DMS53 (cell line): ENCODE measurements at regions not wholly inside any gene's neighbourhood (a gene's known extent, or its start where the extent isn't known, plus 50 kb on each side); places are given as distances from the start of the nearest gene placed in this dataset.

Experiments used
- DNase-seq: peaks from one replicate; lab custom pipeline; 2025; lab: John Stamatoyannopoulos, UW

DNA sequence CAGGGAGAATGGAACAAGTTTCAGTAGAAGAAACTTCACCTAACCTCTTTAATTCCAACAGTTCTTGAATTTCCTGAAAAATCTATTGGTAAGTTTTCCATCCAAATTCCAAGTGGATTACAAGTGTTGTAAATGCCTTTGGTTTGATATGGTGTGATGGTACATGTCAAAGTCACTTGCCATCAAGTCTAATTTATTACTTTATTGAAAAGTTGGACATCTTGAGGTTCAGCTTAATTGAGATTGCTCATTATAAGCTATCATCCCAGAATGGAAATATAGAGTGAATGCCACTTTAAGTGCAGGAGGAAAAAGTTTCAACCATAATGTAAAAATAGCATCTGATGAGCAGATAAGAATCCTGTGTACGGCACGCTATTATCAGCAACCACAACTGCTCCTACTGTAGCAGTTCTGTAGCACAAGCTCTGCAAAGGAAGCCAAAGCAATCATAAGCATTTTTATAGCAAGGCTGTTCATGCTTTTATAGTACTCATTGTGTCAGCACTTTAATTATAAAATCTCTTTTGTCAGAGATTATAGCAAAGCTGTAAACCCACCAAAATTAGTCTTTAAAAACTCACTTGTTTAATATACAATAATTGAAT lies 991.8 kb upstream of the PHF14 start:
- DNase-seq: no peak

DNA sequence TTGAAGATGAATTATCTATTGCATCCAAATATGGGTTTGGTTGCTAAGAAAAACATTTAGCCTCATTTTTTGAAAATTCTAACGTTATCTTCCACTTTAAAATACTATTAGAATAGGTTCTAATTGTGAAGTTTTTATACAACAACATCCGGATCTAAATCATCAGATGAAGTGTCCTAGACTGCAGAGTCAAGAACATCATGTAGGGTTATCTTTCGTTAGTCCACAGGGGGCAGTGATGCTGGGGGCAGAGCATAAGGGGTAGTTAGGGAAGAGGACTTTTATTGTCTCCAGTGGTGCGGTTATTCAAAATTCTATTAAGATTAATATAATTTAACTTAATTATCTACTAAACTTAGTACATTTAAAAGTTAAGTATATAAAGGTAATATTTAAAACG lies 990.6 kb upstream of the PHF14 start:
- DNase-seq: no peak

GRCh38 chr7:10015687-10016086 lies 958.0 kb upstream of the PHF14 start:
- DNase-seq: no peak

- DNase-seq: peak; percentile 64
These were observed 951.2 kb upstream of the PHF14 start for GRCh38 chr7:10022480-10022879.

GRCh38 chr7:10022957-10023356 lies 950.7 kb upstream of the PHF14 start:
- DNase-seq: peak; percentile 94

GRCh38 chr7:10034843-10035556 lies 938.7 kb upstream of the PHF14 start:
- DNase-seq: peak; percentile 13

DNA sequence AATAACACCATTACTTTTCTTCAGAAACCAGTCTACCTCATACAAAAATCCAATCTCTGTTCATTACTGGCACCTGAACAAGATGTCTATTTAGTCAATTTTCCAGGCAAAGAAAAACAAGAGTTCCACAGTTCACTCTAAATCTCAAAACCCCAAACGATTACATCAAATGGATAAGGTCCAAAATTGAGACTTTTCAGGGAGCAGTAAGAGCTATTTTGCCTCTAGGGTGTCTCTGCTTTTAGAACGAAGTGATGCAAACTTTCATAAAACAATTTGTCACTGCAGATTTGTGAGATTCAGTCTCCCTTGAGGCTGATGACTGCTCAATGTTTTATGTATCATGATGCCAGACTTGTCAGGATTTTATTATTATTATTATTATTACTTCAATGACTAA lies 937.0 kb upstream of the PHF14 start:
- no peak for DNase-seq

GRCh38 chr7:10038351-10038750 lies 935.3 kb upstream of the PHF14 start:
- no peak for DNase-seq

GRCh38 chr7:10040674-10041073 lies 933.0 kb upstream of the PHF14 start:
- no peak for DNase-seq

GRCh38 chr7:10070899-10071298 lies 902.8 kb upstream of the PHF14 start:
- no peak for DNase-seq

- DNase-seq: no peak
These were observed 897.8 kb upstream of the PHF14 start for GRCh38 chr7:10075866-10076265.

GRCh38 chr7:10076660-10077300 lies 896.9 kb upstream of the PHF14 start:
- peak; percentile 7 for DNase-seq

DNA sequence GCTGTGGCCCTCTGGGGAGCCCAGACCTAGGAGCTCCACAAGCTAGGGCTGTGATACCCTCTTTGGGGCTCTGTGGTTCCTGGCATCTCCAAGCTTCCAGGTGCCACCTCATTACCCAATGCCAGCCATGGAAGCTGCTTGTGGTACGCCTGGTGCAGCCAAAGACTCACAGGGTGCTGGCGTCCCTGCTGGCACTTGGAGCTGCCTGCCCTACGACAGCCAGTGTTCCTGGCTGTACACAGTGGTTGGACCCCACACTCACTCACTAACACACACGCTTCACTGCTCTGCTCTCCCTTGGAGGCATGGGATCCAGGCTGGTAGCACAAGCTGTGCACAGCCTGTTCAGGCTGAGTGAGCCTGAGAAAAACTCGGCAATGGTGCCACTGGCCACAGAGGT lies 894.1 kb upstream of the PHF14 start:
- no peak for DNase-seq

GRCh38 chr7:10082896-10083295 lies 890.8 kb upstream of the PHF14 start:
- no peak for DNase-seq

DNA sequence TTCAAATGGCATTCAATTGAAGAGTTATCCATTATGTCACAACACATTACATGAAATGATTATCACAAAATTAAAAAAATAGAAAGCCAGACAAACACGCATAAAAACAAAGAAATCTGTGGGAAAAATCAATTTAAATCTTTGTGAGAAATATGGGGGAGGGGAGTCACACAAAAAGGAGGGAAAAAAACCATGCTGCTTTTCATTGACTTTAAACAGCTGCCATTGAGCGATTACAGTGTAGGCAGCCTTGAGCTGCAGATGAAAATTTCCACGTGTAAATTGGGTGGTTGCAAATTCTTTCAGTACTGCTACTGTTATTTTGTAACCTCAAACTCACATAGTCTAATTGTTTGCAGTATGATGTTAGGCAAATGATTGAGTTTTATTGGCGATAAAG lies 889.9 kb upstream of the PHF14 start:
- no peak for DNase-seq

GRCh38 chr7:10085231-10085630 lies 888.4 kb upstream of the PHF14 start:
- DNase-seq: no peak

GRCh38 chr7:10100572-10100971 lies 873.1 kb upstream of the PHF14 start:
- DNase-seq: no peak

GRCh38 chr7:10101351-10101750 lies 872.3 kb upstream of the PHF14 start:
- DNase-seq: no peak

GRCh38 chr7:10104292-10104691 lies 869.4 kb upstream of the PHF14 start:
- no peak for DNase-seq

- no peak for DNase-seq
These were observed 867.1 kb upstream of the PHF14 start for GRCh38 chr7:10106609-10107008.

DNA sequence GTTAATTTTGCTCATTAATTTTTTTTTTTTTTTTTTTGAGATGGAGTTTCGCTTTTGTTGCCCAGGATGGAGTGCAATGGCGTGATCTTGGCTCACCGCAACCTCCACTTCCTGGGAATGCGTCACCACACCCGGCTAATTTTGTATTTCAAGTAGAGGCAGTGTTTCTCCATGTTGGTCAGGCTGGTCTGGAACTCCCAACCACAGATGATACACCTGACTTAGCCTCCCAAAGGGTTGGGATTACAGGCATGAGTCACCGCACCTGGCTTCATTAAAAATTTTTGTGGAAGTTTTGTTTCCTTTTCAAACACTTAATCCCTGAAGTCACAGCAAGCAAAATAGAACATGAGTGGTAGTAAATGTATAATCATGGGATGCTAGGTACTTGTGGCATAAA lies 857.2 kb upstream of the PHF14 start:
- peak; percentile 24 for DNase-seq

DNA sequence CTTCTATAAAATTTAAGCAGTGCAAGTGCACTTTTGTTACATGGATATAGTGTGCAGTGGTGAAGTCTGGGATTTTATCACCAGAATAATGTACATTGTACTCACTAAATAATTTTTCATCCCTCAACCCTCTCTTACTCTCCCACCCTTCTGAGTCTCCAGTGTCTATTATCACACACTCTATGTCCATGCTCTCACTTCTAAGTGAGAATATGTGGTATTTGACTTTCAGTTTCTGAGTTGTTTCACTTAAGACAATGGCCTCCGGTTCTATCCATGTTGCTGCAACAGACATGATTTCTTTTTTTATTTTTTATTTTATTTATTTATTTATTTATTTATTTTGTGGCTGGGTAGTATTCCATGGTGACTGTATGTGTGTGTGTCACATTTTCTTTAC lies 855.9 kb upstream of the PHF14 start:
- no peak for DNase-seq

DNA sequence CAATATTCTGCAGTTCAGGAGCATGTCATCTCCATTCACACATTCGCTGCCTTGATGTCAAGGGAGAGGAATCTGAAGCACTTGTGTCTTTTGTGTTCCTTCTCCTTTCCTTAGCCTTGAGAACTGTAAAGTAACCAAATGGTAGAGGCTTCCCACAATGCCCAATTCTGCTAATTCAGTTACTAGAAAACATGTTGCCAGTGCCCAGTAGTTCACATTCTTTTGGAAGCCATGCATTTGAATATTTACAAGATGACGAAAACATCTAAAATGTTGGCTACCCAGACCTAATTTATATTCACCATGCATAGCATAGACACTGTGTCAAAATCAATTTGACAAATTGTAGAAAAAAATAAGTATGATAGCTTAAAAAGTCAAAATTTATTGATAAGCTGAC lies 852.7 kb upstream of the PHF14 start:
- no peak for DNase-seq

- no peak for DNase-seq
These were observed 852.0 kb upstream of the PHF14 start for GRCh38 chr7:10121631-10122030.
